PC-3 (cell line): ENCODE measurements at regions not wholly inside any gene's neighbourhood (a gene's known extent, or its start where the extent isn't known, plus 50 kb on each side); places are given as distances from the start of the nearest gene placed in this dataset.

Experiments used
- ATAC-seq: fragments of 200-7000 bp; cut with Tn5 transposase; 2 replicates; pipeline ENCODE4 v1.9.1; 2020; ENCODE audit warnings: mild to moderate bottlenecking, moderate library complexity
- BruUV-seq: library from RNA; stranded (reverse); fragments of 400-500 nt; replicated peaks from 2 replicates; lab custom pipeline; 2021; lab: Mats Ljungman, UMichigan
- CTCF ChIA-PET: fragments of 300-600 bp; sonication (Branson Sonifier 250); formaldehyde crosslinking; loops from one replicate; lab custom pipeline; 2022; ENCODE audit warnings: antibody characterized with exemption; lab: Charles Lee
- POLR2A ChIA-PET: fragments of 300-600 bp; sonication (Branson Sonifier 250); formaldehyde crosslinking; loops from one replicate; lab custom pipeline; 2022; ENCODE audit warnings: antibody characterized with exemption; ENCODE audit not compliant: unreplicated experiment; lab: Charles Lee
- DNase-seq: peaks from one replicate; pipeline ENCODE4 v3.0.0-alpha.2; 2015
- H2AFZ ChIP-seq: fragments of 300-600 bp; sonication (generic); 2 replicates; pipeline ENCODE4 v1.6.0; 2016; ENCODE audit warnings: antibody characterized with exemption, low read length
- H3F3A ChIP-seq: fragments of 300-600 bp; sonication (generic); one replicate; pipeline ENCODE4 v1.6.0; 2017; ENCODE audit warnings: antibody characterized with exemption, low read length, control low read depth, mild to moderate bottlenecking; ENCODE audit not compliant: unreplicated experiment
- H3K27ac ChIP-seq: fragments of 300-600 bp; sonication (generic); 2 replicates; pipeline ENCODE4 v1.5.1; 2016; ENCODE audit warnings: mild to moderate bottlenecking, low read length
- H3K27me3 ChIP-seq: fragments of 300-600 bp; sonication (generic); 2 replicates; pipeline ENCODE4 v1.6.1; 2016; ENCODE audit warnings: low read length, mixed read lengths
- H3K36me3 ChIP-seq: fragments of 300-600 bp; sonication (generic); 2 replicates; pipeline ENCODE4 v1.6.1; 2016; ENCODE audit warnings: low read depth, mixed run types, low read length, mixed read lengths
- H3K4me1 ChIP-seq: fragments of 300-600 bp; sonication (generic); 2 replicates; pipeline ENCODE4 v1.5.1; 2016; ENCODE audit warnings: low read length; ENCODE audit not compliant: insufficient read depth
- H3K4me2 ChIP-seq: fragments of 300-600 bp; sonication (generic); 2 replicates; pipeline ENCODE4 v1.6.0; 2016; ENCODE audit warnings: low read length
- H3K4me3 ChIP-seq: fragments of 300-600 bp; sonication (generic); 2 replicates; pipeline ENCODE4 v1.5.1; 2016; ENCODE audit warnings: mild to moderate bottlenecking, low read length, mixed read lengths
- H3K79me2 ChIP-seq: fragments of 300-600 bp; sonication (generic); 2 replicates; pipeline ENCODE4 v1.6.1; 2017; ENCODE audit warnings: low read length, mixed read lengths
- H3K9ac ChIP-seq: fragments of 300-600 bp; sonication (generic); 2 replicates; pipeline ENCODE4 v1.6.0; 2016; ENCODE audit warnings: mild to moderate bottlenecking, low read length
- H3K9me2 ChIP-seq: fragments of 300-600 bp; sonication (generic); replicated peaks from 2 replicates; pipeline ENCODE4 v1.6.1; 2016; ENCODE audit warnings: mixed run types, low read length, mixed read lengths
- H3K9me3 ChIP-seq: fragments of 300-600 bp; sonication (generic); 2 replicates; pipeline ENCODE4 v1.6.1; 2016; ENCODE audit warnings: low read length, mixed read lengths
- H4K20me1 ChIP-seq: fragments of 300-600 bp; sonication (generic); 2 replicates; pipeline ENCODE4 v1.6.1; 2016; ENCODE audit warnings: low read length, mixed read lengths
- CTCF ChIP-seq: fragments of 300-600 bp; sonication (generic); conservative IDR thresholded peaks from 2 replicates; pipeline ENCODE4 v1.5.1; 2017; ENCODE audit warnings: antibody characterized with exemption, low read depth, mild to moderate bottlenecking, low read length
- EZH2 ChIP-seq: fragments of 300-600 bp; sonication (generic); IDR thresholded peaks from one replicate; pipeline ENCODE4 v1.6.1; 2017; ENCODE audit warnings: antibody characterized with exemption, mild to moderate bottlenecking, low read length; ENCODE audit not compliant: unreplicated experiment
- EZH2phosphoT487 ChIP-seq: fragments of 300-600 bp; sonication (generic); IDR thresholded peaks from 2 replicates; pipeline ENCODE4 v1.6.1; 2018; ENCODE audit warnings: mild to moderate bottlenecking, antibody characterized with exemption, low read length, borderline replicate concordance
- intact Hi-C: fragments of 100-400 bp; cut with micrococcal nuclease; formaldehyde crosslinking; loops from 2 replicates; pipeline ENCODE4 v1.9.0; 2023

GRCh38 chr2:136223274-136223673 lies 105.3 kb upstream of the CXCR4 start:
- H3K36me3 ChIP-seq = no peaks in the 10 kb centered on the region
- H3F3A ChIP-seq = no peaks in the 10 kb centered on the region
- H4K20me1 ChIP-seq = no peaks in the 10 kb centered on the region
- H3K27me3 ChIP-seq = peaks cover 25% of the 10 kb centered on the region
- no peaks in the 10 kb centered on the region for H3K9me3 ChIP-seq
- CTCF ChIA-PET = no interaction called here
- H3K27ac ChIP-seq = no peak overlapping the region
- H2AFZ ChIP-seq = no peak overlapping the region
- POLR2A ChIA-PET = no interaction called here
- no peaks in the 10 kb centered on the region for H3K79me2 ChIP-seq
- no peak overlapping the region for H3K9ac ChIP-seq
- no TSS peak for BruUV-seq
- TF ChIP-seq CTCF (no peak), EZH2 (no peak), EZH2phosphoT487 (no peak)
- no peaks in the 10 kb centered on the region for H3K9me2 ChIP-seq
- H3K4me1 ChIP-seq = no peaks in the 10 kb centered on the region
- H3K4me3 ChIP-seq = no peak overlapping the region
- DNase-seq (no peak), ATAC-seq (no peak)
- no peak overlapping the region for H3K4me2 ChIP-seq
- intact Hi-C loops = no loop called here

DNA sequence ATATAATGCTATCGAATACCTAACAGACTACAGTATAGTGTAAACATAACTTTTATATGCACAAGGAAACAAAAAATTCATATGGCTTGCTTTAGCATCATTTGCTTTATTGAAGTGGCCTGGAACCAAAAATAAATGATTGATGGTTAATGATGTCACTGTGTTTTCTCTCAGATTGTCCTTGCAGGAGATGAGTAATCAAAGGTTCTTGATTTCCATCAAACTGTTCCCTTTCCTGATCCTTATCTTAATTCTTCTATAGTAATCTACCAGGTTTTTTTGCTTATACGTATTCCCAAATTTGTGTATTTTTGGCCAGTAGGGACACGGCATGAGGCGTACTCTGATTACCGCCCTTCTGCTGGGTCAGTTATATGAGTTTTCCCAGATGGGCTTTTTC lies 104.9 kb upstream of the CXCR4 start:
- BruUV-seq = no TSS peak
- no peak overlapping the region for H3K4me2 ChIP-seq
- H3K27me3 ChIP-seq = peaks cover 29% of the 10 kb centered on the region
- CTCF ChIA-PET = no interaction called here
- H3K79me2 ChIP-seq = no peaks in the 10 kb centered on the region
- ATAC-seq = no peak
- no peak overlapping the region for H2AFZ ChIP-seq
- H3K9me2 ChIP-seq = no peaks in the 10 kb centered on the region
- H3K36me3 ChIP-seq = no peaks in the 10 kb centered on the region
- intact Hi-C loops = no loop called here
- H3F3A ChIP-seq = no peaks in the 10 kb centered on the region
- H3K9ac ChIP-seq = no peak overlapping the region
- POLR2A ChIA-PET = no interaction called here
- H3K4me3 ChIP-seq = no peak overlapping the region
- no peak overlapping the region for H3K27ac ChIP-seq
- DNase-seq = no peak
- no peaks in the 10 kb centered on the region for H3K9me3 ChIP-seq
- H3K4me1 ChIP-seq = no peaks in the 10 kb centered on the region
- no peaks in the 10 kb centered on the region for H4K20me1 ChIP-seq
- TF ChIP-seq EZH2 = no peak
- no peak for TF ChIP-seq EZH2phosphoT487
- no peak for TF ChIP-seq CTCF

DNA sequence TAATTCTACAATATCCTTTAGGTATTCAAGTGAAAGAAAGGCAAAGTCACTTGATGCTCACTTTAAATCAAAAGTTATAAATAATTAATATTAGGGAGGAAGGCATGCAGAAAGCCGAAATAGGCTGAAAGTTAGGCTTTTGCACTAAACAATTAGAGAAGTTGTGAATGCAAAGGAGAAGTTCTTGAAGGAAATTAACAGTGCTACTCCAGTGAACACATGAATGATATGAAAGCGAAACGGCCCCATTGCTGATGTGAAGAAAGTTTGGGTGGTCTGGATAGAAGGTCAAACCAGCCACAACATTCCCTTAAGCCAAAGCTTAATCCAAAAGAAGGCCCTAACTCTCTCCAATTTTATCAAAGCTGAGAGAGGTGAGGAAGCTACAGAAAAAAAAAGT lies 103.1 kb upstream of the CXCR4 start:
- TF ChIP-seq CTCF (no peak), EZH2 (no peak), EZH2phosphoT487 (no peak)
- POLR2A ChIA-PET = no interaction called here
- H4K20me1 ChIP-seq = no peaks in the 10 kb centered on the region
- H3K9me3 ChIP-seq = no peaks in the 10 kb centered on the region
- no peaks in the 10 kb centered on the region for H3F3A ChIP-seq
- DNase-seq = no peak
- intact Hi-C loops = no loop called here
- H3K9me2 ChIP-seq = no peaks in the 10 kb centered on the region
- H3K9ac ChIP-seq = no peak overlapping the region
- no peak overlapping the region for H3K4me3 ChIP-seq
- H3K27ac ChIP-seq = no peak overlapping the region
- no TSS peak for BruUV-seq
- no peaks in the 10 kb centered on the region for H3K4me1 ChIP-seq
- CTCF ChIA-PET = no interaction called here
- no peaks in the 10 kb centered on the region for H3K79me2 ChIP-seq
- no peak for ATAC-seq
- H3K36me3 ChIP-seq = no peaks in the 10 kb centered on the region
- H2AFZ ChIP-seq = no peak overlapping the region
- peaks cover 36% of the 10 kb centered on the region for H3K27me3 ChIP-seq
- H3K4me2 ChIP-seq = no peak overlapping the region
